ENCODE measurements at regions not wholly inside any gene's neighbourhood (a gene's known extent, or its start where the extent isn't known, plus 50 kb on each side); places are given as distances from the start of the nearest gene placed in this dataset.

- TF ChIP-seq SUZ12 (IDR thresholded peaks at IDR 0.05; ENCODE audit: extremely low read depth, insufficient read depth, insufficient read length): no peak
- no peak for TF ChIP-seq ZNF274 (IDR thresholded peaks at IDR 0.05; ENCODE audit: low read depth, low read length)
Observed at GRCh38 chr16:76741623-76742022, 449.4 kb upstream of the MON1B start.
